Panc1 (cell line): ENCODE measurements at regions not wholly inside any gene's neighbourhood (a gene's known extent, or its start where the extent isn't known, plus 50 kb on each side); places are given as distances from the start of the nearest gene placed in this dataset.

Experiments
- CTCF ChIP-seq: fragments of 450-650 bp; IDR thresholded peaks from 2 replicates; pipeline ENCODE4 v1.5.1; 2017; ENCODE audit warnings: mild to moderate bottlenecking
- POLR2AphosphoS5 ChIP-seq: IDR thresholded peaks from 2 replicates; pipeline ENCODE4 v1.6.1; 2012; ENCODE audit warnings: mild to moderate bottlenecking, low read depth, low read length, moderate library complexity
- REST ChIP-seq, 2 experiments: IDR thresholded peaks; 2 replicates each; pipeline ENCODE4 v1.6.1; 2011 to 2012; ENCODE audit warnings: low read depth in 2 of 2, control low read depth in 1 of 2, low read length in 1 of 2, mild to moderate bottlenecking in 1 of 2, moderate library complexity in 1 of 2; ENCODE audit not compliant: insufficient read depth in 1 of 2
- SIN3A ChIP-seq: IDR thresholded peaks from 2 replicates; pipeline ENCODE4 v1.6.1; 2012; ENCODE audit warnings: low read depth, mild to moderate bottlenecking, low read length, moderate library complexity, borderline replicate concordance; ENCODE audit not compliant: insufficient read depth
- TCF7L2 ChIP-seq: IDR thresholded peaks from 2 replicates; pipeline ENCODE4 v1.6.1; 2011; ENCODE audit warnings: mild to moderate bottlenecking, low read depth, low read length, inconsistent platforms

GRCh38 chr4:127414951-127415606 is 217.7 kb upstream of the INTU start:
- no peak for TF ChIP-seq REST (IDR thresholded peaks at IDR 0.05; ENCODE audit: insufficient read depth in 1 of 2, low read depth in 2 of 2, low read length in 1 of 2)
- TF ChIP-seq CTCF = no peak
- TF ChIP-seq POLR2AphosphoS5 = no peak
- no peak for TF ChIP-seq SIN3A
- TF ChIP-seq TCF7L2 = no peak
